ENCODE measurements at regions not wholly inside any gene's neighbourhood (a gene's known extent, or its start where the extent isn't known, plus 50 kb on each side); places are given as distances from the start of the nearest gene placed in this dataset.

GRCh38 chr16:35174016-35174415 is 1714.6 kb downstream of the TP53TG3F start:
- intact Hi-C loops (cut with micrococcal nuclease), result no loop called here
- no peaks in the 10 kb centered on the region for H3K27me3 Mint-ChIP-seq (ENCODE audit: low read depth in 2 of 2)

GRCh38 chr16:35176449-35176848 is 1717.0 kb downstream of the TP53TG3F start:
- H3K36me3 Mint-ChIP-seq, result peaks cover 5% of the 10 kb centered on the region
- Histone ChIP-seq H3K36me3 (ENCODE audit: control insufficient read depth, insufficient read depth, low read length) (no peaks in the 10 kb centered on the region), H3K4me1 (ENCODE audit: control insufficient read depth, insufficient read depth, low read length) (no peaks in the 10 kb centered on the region), H3K27me3 (ENCODE audit: control insufficient read depth, insufficient read depth, low read length) (no peaks in the 10 kb centered on the region), H3K4me3 (ENCODE audit: low read length) (no peak overlapping the region), H3K27ac (ENCODE audit: low read length) (no peak overlapping the region), H3K9me3 (ENCODE audit: control insufficient read depth, insufficient read depth, low read length) (peaks cover 23% of the 10 kb centered on the region)
- no peaks in the 10 kb centered on the region for H3K4me1 Mint-ChIP-seq
- TF ChIP-seq CTCF (IDR thresholded peaks at IDR 0.05), result no peak
- no peak overlapping the region for H3K27ac Mint-ChIP-seq
- 72% methylated on average over 5 of the region's 5 CpGs for WGBS (ENCODE audit: insufficient coverage)
- H3K4me3 Mint-ChIP-seq, result no peak overlapping the region
- peak in 1 of 3 donors; percentile 25 for ATAC-seq
- DNase-seq, result no peak
- H3K27me3 Mint-ChIP-seq (ENCODE audit: low read depth in 2 of 2), result no peaks in the 10 kb centered on the region
- H3K9me3 Mint-ChIP-seq, result peaks cover 14 to 17% of the 10 kb centered on the region in 2 donors
- intact Hi-C loops (cut with micrococcal nuclease), result no loop called here

More at GRCh38 chr16:35174016-35174415, 1714.6 kb downstream of the TP53TG3F start:
- 84% methylated on average over 4 of the region's 4 CpGs for WGBS (ENCODE audit: insufficient coverage)
- no peaks in the 10 kb centered on the region for H3K4me1 Mint-ChIP-seq
- H3K4me3 Mint-ChIP-seq, result no peak overlapping the region
- no peak overlapping the region for H3K4me3 ChIP-seq (ENCODE audit: low read length)
- no peaks in the 10 kb centered on the region for H3K4me1 ChIP-seq (ENCODE audit: control insufficient read depth, insufficient read depth, low read length)
- TF ChIP-seq CTCF (IDR thresholded peaks at IDR 0.05), result no peak
- DNase-seq (no peak), ATAC-seq (no peak)
- no peaks in the 10 kb centered on the region for H3K27me3 ChIP-seq (ENCODE audit: control insufficient read depth, insufficient read depth, low read length)
- no peaks in the 10 kb centered on the region for H3K36me3 ChIP-seq (ENCODE audit: control insufficient read depth, insufficient read depth, low read length)
- peaks cover 8 to 14% of the 10 kb centered on the region in 2 donors for H3K9me3 Mint-ChIP-seq
- H3K9me3 ChIP-seq (ENCODE audit: control insufficient read depth, insufficient read depth, low read length), result peaks cover 22% of the 10 kb centered on the region
- H3K27ac Mint-ChIP-seq, result no peak overlapping the region
- H3K27ac ChIP-seq (ENCODE audit: low read length), result no peak overlapping the region
- H3K36me3 Mint-ChIP-seq, result peaks cover 8% of the 10 kb centered on the region

- Mint-ChIP-seq H3K27me3 (ENCODE audit: low read depth in 2 of 2) (no peaks in the 10 kb centered on the region), H3K4me3 (no peak overlapping the region), H3K4me1 (peaks cover 0 to 4% of the 10 kb centered on the region in 2 donors), H3K36me3 (no peaks in the 10 kb centered on the region), H3K9me3 (peaks cover 14 to 16% of the 10 kb centered on the region in 2 donors), H3K27ac (no peak overlapping the region)
- DNase-seq (no peak), ATAC-seq (no peak)
- Histone ChIP-seq H3K4me3 (ENCODE audit: low read length) (no peak overlapping the region), H3K4me1 (ENCODE audit: control insufficient read depth, insufficient read depth, low read length) (no peaks in the 10 kb centered on the region), H3K36me3 (ENCODE audit: control insufficient read depth, insufficient read depth, low read length) (no peaks in the 10 kb centered on the region), H3K9me3 (ENCODE audit: control insufficient read depth, insufficient read depth, low read length) (peaks cover 37% of the 10 kb centered on the region), H3K27ac (ENCODE audit: low read length) (no peak overlapping the region), H3K27me3 (ENCODE audit: control insufficient read depth, insufficient read depth, low read length) (no peaks in the 10 kb centered on the region)
- intact Hi-C loops (cut with micrococcal nuclease), result no loop called here
- 80% methylated on average over 1 of the region's 2 CpGs for WGBS (ENCODE audit: insufficient coverage)
- TF ChIP-seq CTCF (IDR thresholded peaks at IDR 0.05), result no peak
Measured at GRCh38 chr16:35177851-35178250, 1718.4 kb downstream of the TP53TG3F start.

- H3K4me1 ChIP-seq (ENCODE audit: control insufficient read depth, insufficient read depth, low read length), result no peaks in the 10 kb centered on the region
- H3K4me3 ChIP-seq (ENCODE audit: low read length), result no peak overlapping the region
- WGBS (ENCODE audit: insufficient coverage), result 51% methylated on average over 2 of the region's 2 CpGs
- no peak for TF ChIP-seq CTCF (IDR thresholded peaks at IDR 0.05)
- no peak for ATAC-seq
- no peak for DNase-seq
- intact Hi-C loops (cut with micrococcal nuclease), result no loop called here
- peaks cover 17 to 24% of the 10 kb centered on the region in 2 donors for H3K9me3 Mint-ChIP-seq
- H3K27me3 ChIP-seq (ENCODE audit: control insufficient read depth, insufficient read depth, low read length), result no peaks in the 10 kb centered on the region
- peaks cover 8% of the 10 kb centered on the region for H3K36me3 Mint-ChIP-seq
- H3K27me3 Mint-ChIP-seq (ENCODE audit: low read depth in 2 of 2), result no peaks in the 10 kb centered on the region
- H3K4me3 Mint-ChIP-seq, result no peak overlapping the region
- no peak overlapping the region for H3K27ac Mint-ChIP-seq
- H3K9me3 ChIP-seq (ENCODE audit: control insufficient read depth, insufficient read depth, low read length), result peaks cover 45% of the 10 kb centered on the region
- no peak overlapping the region for H3K27ac ChIP-seq (ENCODE audit: low read length)
- H3K36me3 ChIP-seq (ENCODE audit: control insufficient read depth, insufficient read depth, low read length), result no peaks in the 10 kb centered on the region
- peaks cover 0 to 4% of the 10 kb centered on the region in 2 donors for H3K4me1 Mint-ChIP-seq
Measured at GRCh38 chr16:35180970-35181369, 1721.6 kb downstream of the TP53TG3F start.

All from natural killer cell (primary cell).